Adrenal gland (tissue), 9 donors: ENCODE measurements at regions not wholly inside any gene's neighbourhood (a gene's known extent, or its start where the extent isn't known, plus 50 kb on each side); places are given as distances from the start of the nearest gene placed in this dataset.

Source experiments
- DNase-seq, 7 donors: peaks; one replicate each; pipeline ENCODE4 v3.0.0-alpha.2; 2019 to 2020
- H3K27ac ChIP-seq, 5 donors: fragments of 200-600 bp; sonication (generic) in 4 of 5; 1 replicate in 3 of 5; 2 replicates in 2 of 5; pipeline versions ENCODE4 v1.5.1 to v1.8.0; 2016 to 2020; ENCODE audit warnings: mild to moderate bottlenecking in 1 of 5
- H3K27me3 ChIP-seq: fragments of 200-600 bp; 2 replicates; pipeline ENCODE4 v1.8.0; 2021
- H3K36me3 ChIP-seq, 2 donors: fragments of 200-600 bp; replicated peaks in 1 of 2; 1 replicate in 1 of 2; 2 replicates in 1 of 2; pipeline versions ENCODE4 v1.5.1 to v1.8.0; 2018 to 2022
- H3K4me1 ChIP-seq, 2 donors: fragments of 200-600 bp; replicated peaks in 1 of 2; 1 replicate in 1 of 2; 2 replicates in 1 of 2; pipeline versions ENCODE4 v1.5.1 to v1.8.0; 2018 to 2021
- H3K4me3 ChIP-seq, 4 donors: fragments of 200-600 bp; sonication (generic) in 3 of 4; one replicate each; pipeline ENCODE4 v1.5.1; 2016 to 2018
- H3K9me3 ChIP-seq, 3 donors: fragments of 200-600 bp; sonication (generic) in 1 of 3; replicated peaks in 1 of 3; 1 replicate in 2 of 3; 2 replicates in 1 of 3; pipeline versions ENCODE4 v1.5.1 to v1.8.0; 2016 to 2021
- CTCF ChIP-seq, 6 experiments: fragments of 450-650 bp in 4 of 6; fragments of 200-600 bp in 2 of 6; sonication (generic) in 1 of 6; IDR thresholded peaks; 1 replicate in 5 of 6; 2 replicates in 1 of 6; pipeline versions ENCODE4 v1.5.1 to v1.8.0; 2016 to 2021; ENCODE audit warnings: antibody characterized with exemption in 6 of 6, mild to moderate bottlenecking in 2 of 6, moderate library complexity in 1 of 6
- POLR2A ChIP-seq, 2 donors: fragments of 450-650 bp; IDR thresholded peaks; one replicate each; pipeline ENCODE4 v1.6.1; 2017; ENCODE audit warnings: antibody characterized with exemption in 2 of 2, mild to moderate bottlenecking in 2 of 2, moderate library complexity in 1 of 2
- WGBS, 4 donors: extraction: QIAGEN DNeasy Blood & Tissue Kit in 2 of 4; methylation state at CpG; one replicate each; pipeline versions ENCODE4 v1.1.5 to v1.1.7; 2013 to 2017; 5-methylcytosine and 5-hydroxymethylcytosine counted together
- intact Hi-C, 2 donors: fragments of 100-400 bp; cut with DNase I; formaldehyde crosslinking; loops; one replicate each; pipeline versions ENCODE4 v1.14.1 to v1.15.0; 2022 to 2023
- donor health status: healthy with polysubstance abuse.
- donor health status: Bipolar disorder and iron deficiency.
- donor health status: DM: yes; HTN: yes; CAD: no.
- donor health status: DM: no; HTN: no; CAD: no.
- donor health status: DM: no; HTN: no; CAD: no.

DNA sequence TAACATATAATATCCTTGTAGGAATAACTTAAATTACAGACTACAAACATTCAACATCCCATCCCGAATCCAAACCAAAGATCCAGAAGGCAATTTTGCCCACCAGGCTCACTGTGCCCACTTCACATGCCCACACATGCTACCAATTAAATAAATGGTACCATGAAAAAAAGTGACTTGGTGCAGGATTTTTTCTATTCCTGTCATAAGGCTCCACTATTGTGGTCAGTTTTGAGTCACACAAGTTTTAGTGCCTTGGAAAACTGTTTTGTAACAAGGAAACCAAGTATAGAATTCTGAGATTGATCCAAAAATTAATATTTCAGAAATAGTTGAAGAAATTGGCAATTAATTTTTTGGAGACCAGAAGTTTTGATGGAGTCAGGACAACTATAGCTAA is 470.1 kb upstream of the THBS1 start:
- no peak overlapping the region for H3K4me3 ChIP-seq
- H3K27ac ChIP-seq, result no peak overlapping the region
- intact Hi-C loops, result no loop called here
- no peaks in the 10 kb centered on the region for H3K4me1 ChIP-seq
- H3K9me3 ChIP-seq, result no peaks in the 10 kb centered on the region
- no peak for TF ChIP-seq POLR2A (IDR thresholded peaks at IDR 0.05)
- no peak for TF ChIP-seq CTCF (IDR thresholded peaks at IDR 0.05)
- 62 to 81% (median 71%) methylated on average over 1 of the region's 1 CpG for WGBS, 4 donors
- peaks cover 5% of the 10 kb centered on the region for H3K27me3 ChIP-seq
- no peaks in the 10 kb centered on the region for H3K36me3 ChIP-seq
- no peak for DNase-seq

DNA sequence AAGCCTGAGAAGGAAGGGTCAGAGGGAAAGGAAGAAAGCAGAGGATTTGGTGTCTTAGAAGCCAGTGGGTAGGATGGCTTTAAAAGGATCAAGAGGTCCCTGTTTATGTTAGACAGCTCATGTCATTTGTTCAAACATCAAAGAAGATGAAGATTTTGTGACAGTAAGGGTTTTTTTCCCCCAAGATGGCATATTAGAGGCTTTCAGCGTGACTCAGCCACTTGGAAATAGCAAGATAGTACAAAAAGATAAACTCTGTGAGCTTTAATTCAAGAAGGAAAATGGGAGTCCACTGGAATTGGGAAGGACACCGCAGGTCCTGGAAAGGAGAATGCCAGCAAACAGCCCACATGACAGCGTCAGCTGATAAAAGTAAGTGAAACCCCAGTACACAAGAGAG is 467.1 kb upstream of the THBS1 start:
- DNase-seq, result no peak
- H3K27ac ChIP-seq, result no peak overlapping the region
- intact Hi-C loops, result no loop called here
- no peaks in the 10 kb centered on the region for H3K4me1 ChIP-seq
- TF ChIP-seq CTCF (IDR thresholded peaks at IDR 0.05) (no peak), POLR2A (IDR thresholded peaks at IDR 0.05) (no peak)
- no peak overlapping the region for H3K4me3 ChIP-seq
- no peaks in the 10 kb centered on the region for H3K9me3 ChIP-seq
- H3K36me3 ChIP-seq, result no peaks in the 10 kb centered on the region
- WGBS, 4 donors, result 65 to 85% (median 81%) methylated on average over 3 of the region's 3 CpGs
- peaks cover 5% of the 10 kb centered on the region for H3K27me3 ChIP-seq

DNA sequence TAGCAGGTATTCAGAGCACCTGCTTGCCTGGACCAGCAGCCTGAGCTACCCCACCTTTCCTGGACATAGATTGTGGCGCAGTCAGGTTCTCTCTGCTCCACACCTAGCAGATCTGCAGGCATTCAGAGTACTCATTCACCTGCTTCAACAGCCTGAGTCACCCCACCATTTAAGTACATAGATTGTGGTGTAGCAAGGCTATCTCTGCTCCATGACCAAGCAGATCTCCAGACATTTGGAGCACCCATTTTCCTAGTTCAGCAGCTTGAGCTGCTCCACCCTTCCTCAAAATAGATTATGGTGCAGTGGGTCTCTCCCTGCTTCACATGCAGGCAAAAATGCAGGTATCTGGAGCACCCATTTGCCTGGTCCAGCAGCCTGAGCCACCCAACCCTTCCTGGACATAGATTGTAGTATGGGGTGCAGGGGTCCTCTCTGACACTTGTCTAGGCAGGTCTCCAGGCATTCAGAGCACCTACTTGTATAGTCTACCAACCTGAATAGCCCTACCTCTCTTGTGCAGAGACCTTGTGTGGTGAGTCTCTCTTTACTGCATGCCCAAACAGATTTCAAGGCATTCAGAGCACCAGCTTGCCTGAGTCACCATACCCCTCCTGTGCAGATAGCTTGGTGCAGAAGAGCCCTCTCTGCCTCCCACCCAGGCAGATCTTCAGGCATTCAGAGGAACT is 466.0 kb upstream of the THBS1 start:
- WGBS, 4 donors, result 38 to 96% (median 95%) methylated on average over 1 of the region's 1 CpG; no CpG with 5 or more reads in 1 of the 4 donors

GRCh38 chr15:39115379-39116057 is 465.4 kb upstream of the THBS1 start:
- H3K4me3 ChIP-seq, result no peak overlapping the region
- H3K36me3 ChIP-seq, result no peaks in the 10 kb centered on the region
- H3K27me3 ChIP-seq, result peaks cover 5% of the 10 kb centered on the region
- H3K4me1 ChIP-seq, result no peaks in the 10 kb centered on the region
- TF ChIP-seq CTCF (IDR thresholded peaks at IDR 0.05) (no peak), POLR2A (IDR thresholded peaks at IDR 0.05) (no peak)
- H3K27ac ChIP-seq, result no peak overlapping the region
- DNase-seq, result no peak
- H3K9me3 ChIP-seq, result no peaks in the 10 kb centered on the region
- WGBS, 4 donors, result 76 to 88% (median 80%) methylated on average over 2 of the region's 2 CpGs
- intact Hi-C loops, result no loop called here

More for the DNA sequence above, 466.0 kb upstream of the THBS1 start:
- intact Hi-C loops, result no loop called here
- Histone ChIP-seq H3K4me3 (no peak overlapping the region), H3K9me3 (no peaks in the 10 kb centered on the region), H3K27me3 (peaks cover 5% of the 10 kb centered on the region), H3K4me1 (no peaks in the 10 kb centered on the region), H3K27ac (no peak overlapping the region), H3K36me3 (no peaks in the 10 kb centered on the region)
- TF ChIP-seq CTCF (IDR thresholded peaks at IDR 0.05) (no peak), POLR2A (IDR thresholded peaks at IDR 0.05) (no peak)
- DNase-seq, result no peak
